ENCODE measurements at regions not wholly inside any gene's neighbourhood (a gene's known extent, or its start where the extent isn't known, plus 50 kb on each side); places are given as distances from the start of the nearest gene placed in this dataset.

DNA sequence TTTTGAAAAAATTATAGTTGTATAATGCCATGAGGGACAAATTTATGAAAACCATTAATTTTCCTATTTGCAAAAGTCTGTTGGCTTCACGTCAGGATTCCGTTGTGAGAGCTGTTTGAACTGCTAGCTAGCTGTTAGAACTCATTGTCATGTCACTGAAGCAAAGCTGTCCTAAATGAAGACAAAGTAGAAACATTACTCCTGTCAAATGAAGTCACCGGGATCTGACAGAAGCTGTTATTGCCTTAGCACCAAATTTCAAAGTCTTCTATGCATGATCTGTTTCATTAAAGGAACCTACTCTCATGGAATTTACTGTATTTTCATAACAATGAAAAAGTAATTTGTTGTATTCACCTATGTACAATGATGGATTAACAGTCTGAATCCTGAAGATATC lies 479.8 kb downstream of the PLOD2 start:
- TF ChIP-seq, protein P1, sequence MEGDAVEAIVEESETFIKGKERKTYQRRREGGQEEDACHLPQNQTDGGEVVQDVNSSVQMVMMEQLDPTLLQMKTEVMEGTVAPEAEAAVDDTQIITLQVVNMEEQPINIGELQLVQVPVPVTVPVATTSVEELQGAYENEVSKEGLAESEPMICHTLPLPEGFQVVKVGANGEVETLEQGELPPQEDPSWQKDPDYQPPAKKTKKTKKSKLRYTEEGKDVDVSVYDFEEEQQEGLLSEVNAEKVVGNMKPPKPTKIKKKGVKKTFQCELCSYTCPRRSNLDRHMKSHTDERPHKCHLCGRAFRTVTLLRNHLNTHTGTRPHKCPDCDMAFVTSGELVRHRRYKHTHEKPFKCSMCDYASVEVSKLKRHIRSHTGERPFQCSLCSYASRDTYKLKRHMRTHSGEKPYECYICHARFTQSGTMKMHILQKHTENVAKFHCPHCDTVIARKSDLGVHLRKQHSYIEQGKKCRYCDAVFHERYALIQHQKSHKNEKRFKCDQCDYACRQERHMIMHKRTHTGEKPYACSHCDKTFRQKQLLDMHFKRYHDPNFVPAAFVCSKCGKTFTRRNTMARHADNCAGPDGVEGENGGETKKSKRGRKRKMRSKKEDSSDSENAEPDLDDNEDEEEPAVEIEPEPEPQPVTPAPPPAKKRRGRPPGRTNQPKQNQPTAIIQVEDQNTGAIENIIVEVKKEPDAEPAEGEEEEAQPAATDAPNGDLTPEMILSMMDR (IDR thresholded peaks at IDR 0.05; ENCODE audit: low read depth, low read length, poor library complexity, severe bottlenecking), result no peak
- TF ChIP-seq EZH2phosphoT487 (IDR thresholded peaks at IDR 0.05; ENCODE audit: borderline replicate concordance, low read length), result no peak

All from DOHH2 (cell line).